ENCODE measurements at regions not wholly inside any gene's neighbourhood (a gene's known extent, or its start where the extent isn't known, plus 50 kb on each side); places are given as distances from the start of the nearest gene placed in this dataset.
"Not testable (repeated sequence)": the region's sequence is repeated elsewhere in the genome, so short reads cannot be mapped to it uniquely, and the experiment has no call there.

- DNase-seq (ENCODE audit: low spot score) (no peak), ATAC-seq (no peak)
- intact Hi-C loops (cut with DNase I), result no loop called here
Observed at GRCh38 chr3:28012830-28013229, 228.6 kb upstream of the CMC1 start.

DNA sequence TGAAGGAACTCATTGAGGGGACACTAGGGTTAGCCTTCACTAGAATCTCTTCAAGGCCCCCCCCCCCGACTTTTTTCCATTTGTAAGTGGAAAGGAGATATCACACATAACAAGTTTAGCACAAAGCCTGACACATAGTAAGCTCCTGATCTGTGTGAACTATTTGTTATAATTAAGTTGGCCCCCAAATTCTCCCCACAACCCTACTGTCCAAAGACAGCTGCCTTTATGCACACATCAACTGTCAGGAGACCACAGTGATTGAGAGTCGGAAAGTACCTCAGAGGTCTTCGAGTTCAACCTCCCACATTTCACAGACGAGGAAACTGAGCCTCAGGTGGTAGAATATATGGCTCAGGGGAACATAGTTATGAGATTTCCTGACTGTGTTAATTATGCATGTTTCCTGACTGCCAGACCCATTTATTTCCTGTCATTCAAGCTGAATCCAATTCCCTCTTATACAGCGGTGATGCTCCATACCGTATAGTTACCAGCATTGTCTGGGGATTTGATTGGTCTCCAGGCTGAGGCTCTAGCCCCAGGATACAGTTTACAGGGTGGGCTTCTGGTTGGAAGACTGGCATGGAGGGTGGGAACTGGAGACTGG lies 227.4 kb upstream of the CMC1 start:
- DNase-seq (ENCODE audit: low spot score), result no peak
- no peak for ATAC-seq
- intact Hi-C loops (cut with DNase I), result no loop called here

- intact Hi-C loops (cut with DNase I), result no loop called here
- no peak for DNase-seq (ENCODE audit: low spot score)
- no peak for ATAC-seq
Observed at GRCh38 chr3:28018925-28019718, 222.3 kb upstream of the CMC1 start.

DNA sequence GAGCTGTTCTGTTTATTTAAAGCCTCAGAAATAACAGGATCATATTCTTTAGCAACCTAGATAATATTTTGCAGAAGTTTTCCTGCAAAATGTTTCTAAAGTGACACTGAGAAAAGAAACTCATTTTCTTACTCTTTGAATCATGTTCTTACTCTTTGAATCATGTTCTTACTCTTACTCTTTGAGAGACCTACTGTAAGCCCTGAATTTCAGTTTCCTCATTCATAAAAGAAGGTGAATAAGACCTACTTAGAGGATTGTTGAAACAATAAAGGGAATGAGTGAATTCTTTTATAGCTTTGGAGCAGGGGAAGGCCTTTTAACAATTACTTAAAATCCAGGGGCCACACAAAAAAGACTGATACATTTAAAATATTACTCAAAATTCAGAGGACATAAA lies 221.7 kb upstream of the CMC1 start:
- DNase-seq (ENCODE audit: low spot score) (no peak), ATAC-seq (no peak)
- intact Hi-C loops (cut with DNase I), result no loop called here

DNA sequence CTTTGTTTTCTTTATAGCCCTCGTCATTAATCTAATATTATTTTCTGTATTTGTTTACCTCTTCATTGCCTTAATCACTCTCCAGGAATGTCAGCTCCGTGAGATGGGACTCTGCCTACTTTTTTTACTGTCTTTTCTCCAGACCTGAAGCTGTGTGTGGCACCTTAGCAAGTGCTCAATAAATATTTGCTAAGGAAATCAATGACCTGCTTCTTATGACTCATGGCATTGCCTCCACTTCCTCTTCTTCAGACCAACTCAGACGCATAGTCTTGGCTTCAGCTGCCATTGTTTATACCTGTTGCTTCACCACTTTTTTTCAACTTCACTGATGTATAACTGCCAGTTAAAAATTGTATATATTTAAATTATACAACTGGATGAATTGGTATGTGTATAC lies 218.5 kb upstream of the CMC1 start:
- intact Hi-C loops (cut with DNase I), result no loop called here
- ATAC-seq (no peak), DNase-seq (ENCODE audit: low spot score) (no peak)

GRCh38 chr3:28028554-28028953 lies 212.9 kb upstream of the CMC1 start:
- no peak for DNase-seq (ENCODE audit: low spot score)
- intact Hi-C loops (cut with DNase I), result no loop called here
- no peak for ATAC-seq

- ATAC-seq, result no peak
- intact Hi-C loops (cut with DNase I), result no loop called here
Observed at GRCh38 chr3:28033059-28033784, 208.2 kb upstream of the CMC1 start.

GRCh38 chr3:28036599-28037575 lies 204.5 kb upstream of the CMC1 start:
- DNase-seq (ENCODE audit: low spot score) (no peak), ATAC-seq (no peak)
- intact Hi-C loops (cut with DNase I), result no loop called here

More at GRCh38 chr3:28033059-28033784, 208.2 kb upstream of the CMC1 start:
- DNase-seq (ENCODE audit: low spot score), result no peak

DNA sequence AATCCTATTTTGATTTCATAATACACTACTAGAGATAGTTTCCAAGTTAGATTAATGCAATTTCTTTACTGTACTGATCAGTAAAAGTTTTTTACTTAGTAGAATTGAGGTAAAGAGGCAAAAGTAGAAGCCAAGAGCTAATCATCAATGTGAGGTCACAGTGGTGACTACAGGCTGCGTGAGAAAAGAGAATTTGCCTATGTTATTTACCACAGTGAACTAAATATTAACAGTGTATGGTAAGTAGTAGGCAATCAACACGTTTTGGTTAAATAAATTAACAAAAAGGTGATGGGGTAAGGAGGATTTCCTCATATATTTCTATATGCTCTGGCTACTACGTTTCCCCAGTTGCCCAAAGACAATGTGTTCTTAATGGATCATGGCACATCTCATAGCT lies 202.2 kb upstream of the CMC1 start:
- DNase-seq (ENCODE audit: low spot score) (no peak), ATAC-seq (no peak)
- intact Hi-C loops (cut with DNase I), result no loop called here

- DNase-seq (ENCODE audit: low spot score) (no peak), ATAC-seq (no peak)
- intact Hi-C loops (cut with DNase I), result no loop called here
Observed at GRCh38 chr3:28039829-28040228, 201.6 kb upstream of the CMC1 start.

DNA sequence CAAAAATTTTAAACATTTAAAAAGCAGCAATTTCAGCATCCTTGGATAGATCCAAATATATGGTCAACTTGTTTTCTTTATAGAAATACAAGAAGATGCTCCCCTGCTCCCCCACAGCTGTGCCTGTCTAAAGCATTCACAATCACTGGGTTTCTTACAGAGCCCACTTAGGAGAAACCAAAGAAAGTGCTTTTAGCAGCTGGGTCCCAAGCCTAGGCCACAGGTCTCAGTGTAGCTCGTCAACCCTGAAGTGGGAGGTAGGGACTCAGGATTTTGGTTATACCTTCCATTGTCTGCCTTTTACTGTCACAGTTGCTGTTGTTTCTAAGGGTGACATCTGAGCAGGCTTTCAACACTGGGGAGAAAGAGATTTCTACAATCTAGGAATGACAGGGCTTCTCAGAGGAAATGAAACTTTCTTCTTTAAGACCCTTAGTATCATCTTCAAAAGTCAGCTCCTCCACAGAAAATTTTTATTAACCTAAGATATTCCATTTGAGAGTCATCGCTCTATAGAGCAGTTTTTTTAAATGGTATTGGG lies 199.3 kb upstream of the CMC1 start:
- DNase-seq (ENCODE audit: low spot score) (no peak), ATAC-seq (no peak)
- intact Hi-C loops (cut with DNase I), result no loop called here

- intact Hi-C loops (cut with DNase I), result no loop called here
- no peak for ATAC-seq
- no peak for DNase-seq (ENCODE audit: low spot score)
Observed at GRCh38 chr3:28042707-28043106, 198.7 kb upstream of the CMC1 start.

DNA sequence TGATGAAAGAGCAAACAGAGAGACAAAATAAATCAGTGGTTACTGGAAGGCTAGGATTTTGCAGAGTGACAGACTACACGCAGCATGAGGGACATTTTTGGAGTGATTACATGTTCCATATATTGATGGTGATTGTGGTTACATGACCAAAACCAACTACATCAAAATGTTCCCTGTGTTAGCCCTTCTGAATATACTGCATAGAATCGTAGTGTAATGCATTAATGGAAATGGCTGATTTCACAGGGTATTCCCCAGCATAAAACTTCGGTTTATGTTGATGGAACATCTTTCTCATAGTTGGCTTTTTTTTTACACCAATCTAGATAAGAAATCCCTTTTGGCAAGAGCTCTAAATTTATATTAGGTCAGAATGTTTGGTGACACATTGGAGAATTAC lies 191.3 kb upstream of the CMC1 start:
- intact Hi-C loops (cut with DNase I), result no loop called here
- no peak for ATAC-seq

GRCh38 chr3:28050885-28051284 lies 190.5 kb upstream of the CMC1 start:
- DNase-seq (ENCODE audit: low spot score) (no peak), ATAC-seq (no peak)
- intact Hi-C loops (cut with DNase I), result no loop called here

More for the DNA sequence above, 191.3 kb upstream of the CMC1 start:
- DNase-seq (ENCODE audit: low spot score), result no peak

GRCh38 chr3:28053759-28054158 lies 187.7 kb upstream of the CMC1 start:
- ATAC-seq (no peak), DNase-seq (ENCODE audit: low spot score) (no peak)
- intact Hi-C loops (cut with DNase I), result no loop called here

DNA sequence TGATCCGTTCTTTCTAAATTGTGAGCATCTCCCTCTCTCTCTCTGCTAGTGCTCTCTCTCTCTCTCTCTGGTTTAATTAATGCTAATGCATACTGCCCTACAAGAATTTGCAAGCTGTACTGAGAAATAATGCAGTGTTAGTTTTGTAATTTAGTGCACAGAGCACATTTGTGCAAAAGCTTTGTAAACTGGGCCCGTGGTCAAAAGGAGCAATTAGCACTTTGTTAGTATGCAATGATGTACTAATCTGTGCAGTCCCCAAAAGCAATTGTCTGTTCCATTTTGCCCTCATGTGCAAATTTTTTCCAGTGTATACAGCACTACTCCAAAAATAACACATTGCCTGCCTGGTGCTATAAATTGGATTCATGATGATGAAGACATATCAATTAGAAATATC lies 184.6 kb upstream of the CMC1 start:
- no peak for ATAC-seq
- DNase-seq (ENCODE audit: low spot score), result no peak
- intact Hi-C loops (cut with DNase I), result no loop called here

DNA sequence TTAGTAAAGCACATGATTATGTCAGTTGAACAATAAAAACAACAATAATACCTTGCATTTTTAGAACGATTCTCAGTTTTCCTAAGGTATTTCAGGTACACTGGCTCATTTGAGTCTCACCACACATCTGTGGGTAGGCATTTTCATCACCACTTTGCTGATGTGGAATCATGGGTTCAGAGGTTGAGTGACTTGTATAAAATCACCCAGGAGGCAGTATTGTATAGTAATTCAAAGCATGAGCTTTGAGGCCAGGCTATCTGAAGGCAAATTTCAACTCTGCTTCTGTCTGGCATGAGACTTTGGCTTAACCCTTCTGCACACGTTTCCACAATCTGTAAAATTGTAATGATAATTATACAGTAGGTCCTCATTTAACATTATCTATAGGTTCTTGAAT lies 183.9 kb upstream of the CMC1 start:
- DNase-seq (ENCODE audit: low spot score) (no peak), ATAC-seq (no peak)
- intact Hi-C loops (cut with DNase I), result no loop called here

DNA sequence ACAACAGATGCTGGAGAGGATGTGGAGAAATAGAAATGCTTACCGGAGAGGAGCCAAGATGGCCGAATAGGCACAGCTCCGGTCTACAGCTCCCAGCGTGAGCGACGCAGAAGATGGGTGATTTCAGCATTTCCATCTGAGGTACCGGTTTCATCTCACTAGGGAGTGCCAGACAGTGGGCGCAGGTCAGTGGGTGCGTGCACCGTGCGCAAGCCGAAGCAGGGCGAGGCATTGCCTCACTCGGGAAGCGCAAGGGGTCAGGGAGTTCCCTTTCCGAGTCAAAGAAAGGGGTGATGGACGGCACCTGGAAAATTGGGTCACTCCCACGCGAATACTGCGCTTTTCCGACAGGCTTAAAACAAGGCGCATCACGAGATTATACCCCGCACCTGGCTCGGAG lies 182.2 kb upstream of the CMC1 start:
- ATAC-seq; intact Hi-C loops (cut with DNase I); DNase-seq (ENCODE audit: low spot score): not testable (repeated sequence)

DNA sequence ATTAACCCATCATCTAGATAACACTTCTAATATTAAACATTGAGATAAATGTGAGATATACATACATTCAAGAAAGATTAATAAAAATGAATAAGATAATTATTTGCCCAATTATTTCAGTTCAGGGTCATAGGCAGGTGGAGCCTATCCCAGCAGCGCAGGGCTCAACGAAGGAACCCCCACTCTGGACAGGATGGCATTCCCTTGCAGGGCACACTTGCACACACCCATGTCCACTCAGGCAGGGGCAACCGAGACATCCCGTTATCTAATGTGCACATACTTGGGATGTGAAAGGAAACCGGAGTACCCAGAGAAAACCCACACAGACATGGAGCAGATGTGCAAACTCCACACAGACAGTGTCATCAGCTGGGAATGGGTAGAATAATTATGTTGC lies 175.4 kb upstream of the CMC1 start:
- ATAC-seq (no peak), DNase-seq (ENCODE audit: low spot score) (no peak)
- intact Hi-C loops (cut with DNase I), result no loop called here
